Endothelial cell of umbilical vein (primary cell): ENCODE measurements at regions not wholly inside any gene's neighbourhood (a gene's known extent, or its start where the extent isn't known, plus 50 kb on each side); places are given as distances from the start of the nearest gene placed in this dataset.

Experiments used
- CTCF ChIP-seq, 2 donors: IDR thresholded peaks; 1 replicate in 1 of 2; 2 replicates in 1 of 2; pipeline ENCODE4 v1.5.1; 2011; ENCODE audit warnings: low read length in 2 of 2, mild to moderate bottlenecking in 2 of 2, moderate library complexity in 2 of 2, control low read depth in 1 of 2, inconsistent platforms in 1 of 2, low read depth in 1 of 2; ENCODE audit not compliant: insufficient read depth in 1 of 2; ENCODE audit errors: extremely low read depth in 1 of 2
- EZH2 ChIP-seq: IDR thresholded peaks from 2 replicates; pipeline ENCODE4 v1.6.1; 2012; ENCODE audit warnings: borderline replicate concordance, low read depth, mild to moderate bottlenecking, moderate library complexity, low read length, inconsistent platforms; ENCODE audit not compliant: severe bottlenecking
- FOS ChIP-seq: IDR thresholded peaks from 2 replicates; pipeline ENCODE4 v1.6.1; 2011; ENCODE audit warnings: mild to moderate bottlenecking, low read length, moderate library complexity, borderline replicate concordance; ENCODE audit not compliant: insufficient read depth
- GATA2 ChIP-seq: IDR thresholded peaks from 2 replicates; pipeline ENCODE4 v1.7.0; 2011; ENCODE audit warnings: low read depth, mild to moderate bottlenecking, moderate library complexity, mixed read lengths, low read length; ENCODE audit not compliant: insufficient read length, insufficient read depth
- JUN ChIP-seq: IDR thresholded peaks from 2 replicates; pipeline ENCODE4 v1.6.1; 2011; ENCODE audit warnings: borderline replicate concordance, low read depth; ENCODE audit not compliant: insufficient read length, insufficient read depth
- MYC ChIP-seq: IDR thresholded peaks from one replicate; pipeline ENCODE4 v1.6.1; 2011; ENCODE audit warnings: mild to moderate bottlenecking, low read depth, low read length
- POLR2A ChIP-seq: IDR thresholded peaks from 2 replicates; pipeline ENCODE4 v1.6.1; 2012; ENCODE audit warnings: low read depth, mild to moderate bottlenecking, control low read depth, low read length
- POLR2AphosphoS5 ChIP-seq: IDR thresholded peaks from 2 replicates; pipeline ENCODE4 v1.6.1; 2012; ENCODE audit warnings: low read depth, mild to moderate bottlenecking, control low read depth, low read length, moderate library complexity; ENCODE audit not compliant: insufficient read depth

DNA sequence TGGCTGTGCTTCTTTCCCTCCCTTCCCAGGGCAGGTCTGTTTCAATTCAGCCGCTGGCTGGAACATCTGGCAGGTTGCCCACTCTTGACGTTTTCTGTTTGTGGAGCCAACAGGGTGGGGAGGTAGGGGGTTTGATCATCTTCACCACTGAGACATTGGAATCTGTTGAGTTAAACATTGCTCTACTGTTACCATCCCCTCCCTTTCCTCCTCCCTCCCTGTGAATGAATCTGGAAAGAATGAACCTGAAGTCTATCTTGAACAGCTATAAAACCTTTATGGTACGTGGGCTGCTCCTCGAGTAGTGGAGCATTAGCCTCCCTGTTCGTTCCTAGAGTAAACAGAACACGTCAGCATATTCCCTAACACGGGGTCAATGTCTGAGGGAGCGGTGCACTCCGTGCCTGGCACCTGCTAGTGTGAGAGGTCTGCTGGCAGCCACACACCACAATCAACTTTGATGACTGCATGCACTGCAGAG, 249.9 kb upstream of the RBBP8 start:
- no peak for TF ChIP-seq CTCF (IDR thresholded peaks at IDR 0.05; ENCODE audit: extremely low read depth in 1 of 2, insufficient read depth in 1 of 2, low read depth in 1 of 2, low read length in 2 of 2)
- TF ChIP-seq POLR2A, result no peak
- no peak for TF ChIP-seq EZH2
- no peak for TF ChIP-seq POLR2AphosphoS5
- no peak for TF ChIP-seq FOS
- TF ChIP-seq MYC, result no peak
- no peak for TF ChIP-seq JUN
- no peak for TF ChIP-seq GATA2
